ENCODE measurements at regions not wholly inside any gene's neighbourhood (a gene's known extent, or its start where the extent isn't known, plus 50 kb on each side); places are given as distances from the start of the nearest gene placed in this dataset.

- TF ChIP-seq, protein P1, sequence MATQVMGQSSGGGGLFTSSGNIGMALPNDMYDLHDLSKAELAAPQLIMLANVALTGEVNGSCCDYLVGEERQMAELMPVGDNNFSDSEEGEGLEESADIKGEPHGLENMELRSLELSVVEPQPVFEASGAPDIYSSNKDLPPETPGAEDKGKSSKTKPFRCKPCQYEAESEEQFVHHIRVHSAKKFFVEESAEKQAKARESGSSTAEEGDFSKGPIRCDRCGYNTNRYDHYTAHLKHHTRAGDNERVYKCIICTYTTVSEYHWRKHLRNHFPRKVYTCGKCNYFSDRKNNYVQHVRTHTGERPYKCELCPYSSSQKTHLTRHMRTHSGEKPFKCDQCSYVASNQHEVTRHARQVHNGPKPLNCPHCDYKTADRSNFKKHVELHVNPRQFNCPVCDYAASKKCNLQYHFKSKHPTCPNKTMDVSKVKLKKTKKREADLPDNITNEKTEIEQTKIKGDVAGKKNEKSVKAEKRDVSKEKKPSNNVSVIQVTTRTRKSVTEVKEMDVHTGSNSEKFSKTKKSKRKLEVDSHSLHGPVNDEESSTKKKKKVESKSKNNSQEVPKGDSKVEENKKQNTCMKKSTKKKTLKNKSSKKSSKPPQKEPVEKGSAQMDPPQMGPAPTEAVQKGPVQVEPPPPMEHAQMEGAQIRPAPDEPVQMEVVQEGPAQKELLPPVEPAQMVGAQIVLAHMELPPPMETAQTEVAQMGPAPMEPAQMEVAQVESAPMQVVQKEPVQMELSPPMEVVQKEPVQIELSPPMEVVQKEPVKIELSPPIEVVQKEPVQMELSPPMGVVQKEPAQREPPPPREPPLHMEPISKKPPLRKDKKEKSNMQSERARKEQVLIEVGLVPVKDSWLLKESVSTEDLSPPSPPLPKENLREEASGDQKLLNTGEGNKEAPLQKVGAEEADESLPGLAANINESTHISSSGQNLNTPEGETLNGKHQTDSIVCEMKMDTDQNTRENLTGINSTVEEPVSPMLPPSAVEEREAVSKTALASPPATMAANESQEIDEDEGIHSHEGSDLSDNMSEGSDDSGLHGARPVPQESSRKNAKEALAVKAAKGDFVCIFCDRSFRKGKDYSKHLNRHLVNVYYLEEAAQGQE (IDR thresholded peaks at IDR 0.05; ENCODE audit: borderline replicate concordance in 1 of 2, low read depth in 1 of 2, low read length in 2 of 2) = no peak
- TF ChIP-seq RFX3 (CRISPR knock-in tag; IDR thresholded peaks at IDR 0.05) = no peak
These were observed 140.3 kb upstream of the VANGL1 start for GRCh38 chr1:115501476-115501875.

All from HepG2 (cell line).